ENCODE measurements at regions not wholly inside any gene's neighbourhood (a gene's known extent, or its start where the extent isn't known, plus 50 kb on each side); places are given as distances from the start of the nearest gene placed in this dataset.

DNA sequence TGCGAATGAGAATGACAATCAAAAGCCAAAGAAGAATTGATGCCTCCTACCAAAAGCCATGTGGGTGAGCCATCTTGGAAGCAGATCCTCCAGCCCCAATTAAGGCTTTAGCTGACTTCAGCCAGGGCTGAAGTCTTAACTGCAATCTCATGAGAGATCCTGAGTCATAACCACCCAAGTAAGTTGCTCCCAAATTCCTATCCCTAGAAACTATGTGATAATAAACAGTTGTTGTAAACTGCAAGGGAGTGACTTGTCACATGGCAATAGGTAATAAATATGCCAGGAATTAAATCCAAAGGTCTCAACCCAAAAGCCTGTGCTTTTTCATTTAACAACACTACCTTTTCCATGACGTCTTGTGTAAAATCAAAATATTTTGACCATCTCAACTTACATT lies 154.2 kb upstream of the TBL1X start:
- TF ChIP-seq, protein P1, sequence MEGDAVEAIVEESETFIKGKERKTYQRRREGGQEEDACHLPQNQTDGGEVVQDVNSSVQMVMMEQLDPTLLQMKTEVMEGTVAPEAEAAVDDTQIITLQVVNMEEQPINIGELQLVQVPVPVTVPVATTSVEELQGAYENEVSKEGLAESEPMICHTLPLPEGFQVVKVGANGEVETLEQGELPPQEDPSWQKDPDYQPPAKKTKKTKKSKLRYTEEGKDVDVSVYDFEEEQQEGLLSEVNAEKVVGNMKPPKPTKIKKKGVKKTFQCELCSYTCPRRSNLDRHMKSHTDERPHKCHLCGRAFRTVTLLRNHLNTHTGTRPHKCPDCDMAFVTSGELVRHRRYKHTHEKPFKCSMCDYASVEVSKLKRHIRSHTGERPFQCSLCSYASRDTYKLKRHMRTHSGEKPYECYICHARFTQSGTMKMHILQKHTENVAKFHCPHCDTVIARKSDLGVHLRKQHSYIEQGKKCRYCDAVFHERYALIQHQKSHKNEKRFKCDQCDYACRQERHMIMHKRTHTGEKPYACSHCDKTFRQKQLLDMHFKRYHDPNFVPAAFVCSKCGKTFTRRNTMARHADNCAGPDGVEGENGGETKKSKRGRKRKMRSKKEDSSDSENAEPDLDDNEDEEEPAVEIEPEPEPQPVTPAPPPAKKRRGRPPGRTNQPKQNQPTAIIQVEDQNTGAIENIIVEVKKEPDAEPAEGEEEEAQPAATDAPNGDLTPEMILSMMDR (IDR thresholded peaks at IDR 0.05; ENCODE audit: insufficient read depth, low read length): no peak
- TF ChIP-seq POLR2AphosphoS5 (IDR thresholded peaks at IDR 0.05; ENCODE audit: low read depth): no peak
